HG03025 (cell line): ENCODE measurements at regions not wholly inside any gene's neighbourhood (a gene's known extent, or its start where the extent isn't known, plus 50 kb on each side); places are given as distances from the start of the nearest gene placed in this dataset.
"Not testable (repeated sequence)": the region's sequence is repeated elsewhere in the genome, so short reads cannot be mapped to it uniquely, and the experiment has no call there.

Experiments used
- ATAC-seq: cut with Tn5 transposase; IDR thresholded peaks from one replicate; pipeline ENCODE4 v1.9.1; 2021; ENCODE audit warnings: mild to moderate bottlenecking, moderate library complexity; ENCODE audit not compliant: unreplicated experiment, low FRiP score

- ATAC-seq, result no peak
Measured at GRCh38 chr3:95212117-95212516, 1149.3 kb downstream of the NSUN3 start.

GRCh38 chr3:95215437-95215957 is 1152.6 kb downstream of the NSUN3 start:
- no peak for ATAC-seq

- ATAC-seq, result no peak
Measured at GRCh38 chr3:95217661-95218060, 1154.8 kb downstream of the NSUN3 start.

- no peak for ATAC-seq
Measured at GRCh38 chr3:95218484-95218883, 1155.6 kb downstream of the NSUN3 start.

- no peak for ATAC-seq
Measured at GRCh38 chr3:95226437-95226836, 1163.6 kb downstream of the NSUN3 start.

- ATAC-seq, result no peak
Measured at GRCh38 chr3:95227092-95227491, 1164.2 kb downstream of the NSUN3 start.

- no peak for ATAC-seq
Measured at GRCh38 chr3:95228416-95228815, 1165.6 kb downstream of the NSUN3 start.

- no peak for ATAC-seq
Measured at GRCh38 chr3:95235916-95236315, 1173.1 kb downstream of the NSUN3 start.

- ATAC-seq, result no peak
Measured at GRCh38 chr3:95237783-95238182, 1174.9 kb downstream of the NSUN3 start.

GRCh38 chr3:95240395-95240794 is 1177.5 kb downstream of the NSUN3 start:
- no peak for ATAC-seq

- not testable (repeated sequence) for ATAC-seq
Measured at GRCh38 chr3:95241256-95241655, 1178.4 kb downstream of the NSUN3 start.

- no peak for ATAC-seq
Measured at GRCh38 chr3:95246413-95246812, 1183.6 kb downstream of the NSUN3 start.

GRCh38 chr3:95254061-95254460 is 1191.2 kb downstream of the NSUN3 start:
- no peak for ATAC-seq

GRCh38 chr3:95254758-95255157 is 1191.9 kb downstream of the NSUN3 start:
- ATAC-seq, result no peak

GRCh38 chr3:95265129-95265528 is 1202.3 kb downstream of the NSUN3 start:
- ATAC-seq, result no peak

GRCh38 chr3:95271395-95271794 is 1208.5 kb downstream of the NSUN3 start:
- no peak for ATAC-seq

- no peak for ATAC-seq
Measured at GRCh38 chr3:95272166-95272565, 1209.3 kb downstream of the NSUN3 start.

GRCh38 chr3:95272781-95273180 is 1209.9 kb downstream of the NSUN3 start:
- no peak for ATAC-seq

GRCh38 chr3:95277613-95278012 is 1214.8 kb downstream of the NSUN3 start:
- no peak for ATAC-seq

- no peak for ATAC-seq
Measured at GRCh38 chr3:95280711-95281352, 1218.0 kb downstream of the NSUN3 start.

GRCh38 chr3:95289295-95289694 is 1226.4 kb downstream of the NSUN3 start:
- no peak for ATAC-seq

GRCh38 chr3:95297581-95297980 is 1234.7 kb downstream of the NSUN3 start:
- ATAC-seq, result no peak

GRCh38 chr3:95302044-95302443 is 1239.2 kb downstream of the NSUN3 start:
- no peak for ATAC-seq
